ENCODE measurements at regions not wholly inside any gene's neighbourhood (a gene's known extent, or its start where the extent isn't known, plus 50 kb on each side); places are given as distances from the start of the nearest gene placed in this dataset.

- no peak for TF ChIP-seq CHD1 (IDR thresholded peaks at IDR 0.05; ENCODE audit: low read depth, low read length)
Observed at GRCh38 chr9:129252937-129253802, 75.1 kb upstream of the IER5L start (continued).

DNA sequence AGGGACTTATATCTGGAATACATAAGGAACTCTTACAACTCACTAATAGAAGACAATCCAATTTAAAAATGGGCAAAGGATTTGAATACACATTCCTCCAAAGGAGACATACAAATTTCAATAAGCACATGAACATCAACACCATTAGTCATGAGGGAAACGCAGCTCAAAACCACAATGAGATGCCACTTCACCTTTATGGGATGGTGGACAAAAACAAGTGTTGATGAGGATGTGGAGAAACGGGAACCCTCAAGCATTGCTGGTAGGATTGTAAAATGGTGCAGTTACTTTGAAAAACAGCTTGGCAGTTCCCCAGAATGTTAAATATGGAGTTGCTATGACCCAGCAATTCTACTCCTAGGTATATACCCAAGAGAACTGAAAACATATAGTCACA is 72.7 kb upstream of the IER5L start:
- Histone ChIP-seq H3K23ac (ENCODE audit: low read depth, low read length) (no peak overlapping the region), H4K91ac (ENCODE audit: insufficient read depth, low read depth, low read length) (no peak overlapping the region), H3K4me3 (ENCODE audit: insufficient read depth, low read depth, low read length) (no peak overlapping the region), H3K36me3 (ENCODE audit: control insufficient read depth, insufficient read depth, low read length) (no peaks in the 10 kb centered on the region), H3K27me3 (ENCODE audit: control insufficient read depth, insufficient read depth, low read length) (peaks cover 3% of the 10 kb centered on the region), H2AK5ac (ENCODE audit: low read depth, low read length) (no peak overlapping the region), H3K18ac (ENCODE audit: low read depth, low read length) (no peak overlapping the region), H4K8ac (ENCODE audit: low read depth in 2 of 2, low read length in 2 of 2) (no peak overlapping the region), H3K4ac (ENCODE audit: low read depth, low read length) (no peak overlapping the region), H4K5ac (ENCODE audit: low read depth, low read length) (no peak overlapping the region), H3K9me3 (ENCODE audit: control insufficient read depth, insufficient read depth, low read length) (no peaks in the 10 kb centered on the region), H2BK20ac (ENCODE audit: low read depth, low read length) (no peak overlapping the region), H3K9ac (ENCODE audit: low read depth, low read length) (no peak overlapping the region), H3K27ac (ENCODE audit: insufficient read depth, low read length) (no peak overlapping the region), H3K4me1 (ENCODE audit: control insufficient read depth, insufficient read depth, low read length) (no peaks in the 10 kb centered on the region; the same call in 1 of the 2 replicates), H2BK15ac (ENCODE audit: low read depth, low read length) (no peak overlapping the region), H2BK120ac (ENCODE audit: low read depth, low read length) (no peak overlapping the region), H2BK5ac (ENCODE audit: low read depth, low read length, poor library complexity, severe bottlenecking) (no peak overlapping the region), H3K14ac (replicated peaks; ENCODE audit: low read depth, low read length) (no peak overlapping the region), H3K79me1 (ENCODE audit: low read depth in 1 of 2, low read length in 2 of 2) (no peaks in the 10 kb centered on the region), H3K56ac (ENCODE audit: extremely low read depth, insufficient read depth, low read length) (no peak overlapping the region), H3K4me2 (ENCODE audit: low read depth, low read length) (no peak overlapping the region), H2AFZ (replicated peaks; ENCODE audit: low read length, poor library complexity) (no peak overlapping the region), H4K20me1 (ENCODE audit: insufficient read depth, low read length) (no peaks in the 10 kb centered on the region), H3K9me1 (ENCODE audit: insufficient read depth, low read length) (no peaks in the 10 kb centered on the region), H2AK9ac (replicated peaks; ENCODE audit: low read depth, low read length, poor library complexity) (no peak overlapping the region)
- DNase-seq = peak; percentile 52
- ATAC-seq (ENCODE audit: low read depth) = peak; percentile 37
- dilution Hi-C loops (cut with HindIII; ENCODE audit: low sequenced_read_pairs, unreplicated experiment) (no loop called here), intact Hi-C loops (cut with micrococcal nuclease) (no loop called here), in situ Hi-C loops (cut with MboI; ENCODE audit: low sequenced_read_pairs) (no loop called here)
- ChIA-PET CTCF (no interaction called here), POLR2A (ENCODE audit: unreplicated experiment) (no interaction called here)
- TF ChIP-seq FOS (IDR thresholded peaks at IDR 0.05; ENCODE audit: low read depth, low read length) (0 out of 2 replicates have a peak, but pooled peaks have one; percentile 22), MAZ (IDR thresholded peaks at IDR 0.05; ENCODE audit: borderline replicate concordance, low read depth, low read length) (no peak)
- no TSS peak for BruUV-seq (replicated peaks)
- WGBS, 2 experiments (ENCODE audit: extremely low coverage in 2 of 2, insufficient read length in 1 of 2) = no CpG with 5 or more reads among the region's 2 CpGs
